HCT116 (cell line): ENCODE measurements at regions not wholly inside any gene's neighbourhood (a gene's known extent, or its start where the extent isn't known, plus 50 kb on each side); places are given as distances from the start of the nearest gene placed in this dataset.

Source experiments
- CEBPB ChIP-seq: IDR thresholded peaks from 2 replicates; pipeline ENCODE4 v1.6.1; 2012; ENCODE audit warnings: low read depth
- EGR1 ChIP-seq: IDR thresholded peaks from 2 replicates; pipeline ENCODE4 v1.6.1; 2012; ENCODE audit warnings: low read depth
- ELF1 ChIP-seq: IDR thresholded peaks from 2 replicates; pipeline ENCODE4 v1.6.1; 2012; ENCODE audit warnings: low read depth, borderline replicate concordance
- EZH2 ChIP-seq: fragments of 200-600 bp; sonication (generic); IDR thresholded peaks from 2 replicates; pipeline ENCODE4 v1.6.1; 2017; ENCODE audit warnings: antibody characterized with exemption, mixed run types
- EZH2phosphoT487 ChIP-seq: fragments of 200-600 bp; IDR thresholded peaks from 2 replicates; pipeline ENCODE4 v1.6.1; 2018; ENCODE audit warnings: antibody characterized with exemption, borderline replicate concordance
- JUND ChIP-seq: IDR thresholded peaks from 2 replicates; pipeline ENCODE4 v1.6.1; 2012
- MAX ChIP-seq: IDR thresholded peaks from 2 replicates; pipeline ENCODE4 v1.6.1; 2012
- POLR2A ChIP-seq: IDR thresholded peaks from 2 replicates; pipeline ENCODE4 v1.7.0; 2011; ENCODE audit warnings: borderline replicate concordance; ENCODE audit not compliant: insufficient read depth, insufficient read length; ENCODE audit errors: extremely low read depth
- POLR2AphosphoS5 ChIP-seq: IDR thresholded peaks from 2 replicates; pipeline ENCODE4 v1.6.1; 2011; ENCODE audit warnings: mild to moderate bottlenecking, low read depth, low read length, moderate library complexity
- RAD21 ChIP-seq: IDR thresholded peaks from 2 replicates; pipeline ENCODE4 v1.6.1; 2012; ENCODE audit warnings: low read depth, mild to moderate bottlenecking
- SP1 ChIP-seq: IDR thresholded peaks from 2 replicates; pipeline ENCODE4 v1.6.1; 2012; ENCODE audit warnings: low read depth
- TF ChIP-seq, protein P1 (sequence below), 3 experiments: fragments of 200-600 bp in 1 of 3; sonication (generic) in 1 of 3; IDR thresholded peaks in 2 of 3; conservative IDR thresholded peaks in 1 of 3; 2 replicates each; pipeline ENCODE4 v1.5.1; 2012 to 2017; ENCODE audit warnings: low read depth in 2 of 3, low read length in 2 of 3, antibody characterized with exemption in 1 of 3, borderline replicate concordance in 1 of 3, control low read depth in 1 of 3, mild to moderate bottlenecking in 1 of 3, mixed read lengths in 1 of 3, mixed run types in 1 of 3, moderate library complexity in 1 of 3; ENCODE audit not compliant: insufficient read depth in 1 of 3
- TF ChIP-seq, protein P2 (sequence below): IDR thresholded peaks from 2 replicates; pipeline ENCODE4 v1.6.1; 2012

DNA sequence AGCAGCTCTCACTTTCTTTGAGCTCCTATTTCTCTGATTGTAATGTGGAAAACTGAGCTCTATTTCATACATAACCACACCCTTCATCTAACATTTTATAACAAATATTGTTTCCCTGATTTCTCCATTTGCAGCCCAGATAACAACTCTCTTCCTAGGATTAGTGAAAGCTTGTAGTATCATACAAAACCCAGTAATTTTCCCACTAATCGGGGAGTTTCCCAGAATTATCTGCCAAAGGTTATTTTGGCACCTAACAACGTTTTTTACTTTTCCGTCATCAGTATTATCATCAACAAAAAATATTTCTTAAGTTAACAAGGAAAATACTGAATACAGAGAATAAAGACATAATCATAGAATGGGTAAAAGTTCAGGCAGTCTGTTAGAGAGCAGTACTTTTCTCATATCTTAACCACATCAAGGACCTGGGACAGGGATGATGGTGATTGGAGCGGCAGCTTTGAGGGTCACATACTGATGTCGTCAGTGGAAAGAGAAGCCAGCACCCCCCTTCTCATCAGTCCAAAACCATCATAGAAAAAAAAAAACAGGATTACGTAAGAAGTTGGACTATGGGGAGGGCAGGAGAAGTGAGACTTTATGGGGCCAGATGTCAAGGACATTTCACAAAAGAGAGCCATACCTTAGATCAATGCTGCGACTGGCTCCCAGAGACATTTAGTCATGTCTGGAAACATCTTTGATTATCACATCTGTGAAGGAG, 166.1 kb upstream of the TNFAIP3 start:
- TF ChIP-seq SP1 (no peak), JUND (no peak), EZH2phosphoT487 (no peak), EGR1 (no peak), POLR2AphosphoS5 (no peak), CEBPB (no peak), MAX (no peak), RAD21 (no peak), ELF1 (no peak), POLR2A (no peak), EZH2 (no peak)
- TF ChIP-seq, protein P1, sequence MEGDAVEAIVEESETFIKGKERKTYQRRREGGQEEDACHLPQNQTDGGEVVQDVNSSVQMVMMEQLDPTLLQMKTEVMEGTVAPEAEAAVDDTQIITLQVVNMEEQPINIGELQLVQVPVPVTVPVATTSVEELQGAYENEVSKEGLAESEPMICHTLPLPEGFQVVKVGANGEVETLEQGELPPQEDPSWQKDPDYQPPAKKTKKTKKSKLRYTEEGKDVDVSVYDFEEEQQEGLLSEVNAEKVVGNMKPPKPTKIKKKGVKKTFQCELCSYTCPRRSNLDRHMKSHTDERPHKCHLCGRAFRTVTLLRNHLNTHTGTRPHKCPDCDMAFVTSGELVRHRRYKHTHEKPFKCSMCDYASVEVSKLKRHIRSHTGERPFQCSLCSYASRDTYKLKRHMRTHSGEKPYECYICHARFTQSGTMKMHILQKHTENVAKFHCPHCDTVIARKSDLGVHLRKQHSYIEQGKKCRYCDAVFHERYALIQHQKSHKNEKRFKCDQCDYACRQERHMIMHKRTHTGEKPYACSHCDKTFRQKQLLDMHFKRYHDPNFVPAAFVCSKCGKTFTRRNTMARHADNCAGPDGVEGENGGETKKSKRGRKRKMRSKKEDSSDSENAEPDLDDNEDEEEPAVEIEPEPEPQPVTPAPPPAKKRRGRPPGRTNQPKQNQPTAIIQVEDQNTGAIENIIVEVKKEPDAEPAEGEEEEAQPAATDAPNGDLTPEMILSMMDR (IDR thresholded peaks at IDR 0.05 in 2 of 3, conservative IDR thresholded peaks at IDR 0.05 in 1 of 3; ENCODE audit: borderline replicate concordance in 1 of 3, insufficient read depth in 1 of 3, low read depth in 2 of 3, low read length in 2 of 3), result no peak
- TF ChIP-seq, protein P2, sequence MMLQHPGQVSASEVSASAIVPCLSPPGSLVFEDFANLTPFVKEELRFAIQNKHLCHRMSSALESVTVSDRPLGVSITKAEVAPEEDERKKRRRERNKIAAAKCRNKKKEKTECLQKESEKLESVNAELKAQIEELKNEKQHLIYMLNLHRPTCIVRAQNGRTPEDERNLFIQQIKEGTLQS, result no peak
